WTC11 (cell line): ENCODE measurements at regions not wholly inside any gene's neighbourhood (a gene's known extent, or its start where the extent isn't known, plus 50 kb on each side); places are given as distances from the start of the nearest gene placed in this dataset.

Experiments used
- ATAC-seq: fragments of 200-7000 bp; cut with Tn5 transposase; 2 replicates; pipeline ENCODE4 v1.10.0; 2021; ENCODE audit warnings: mild to moderate bottlenecking, moderate library complexity
- CTCF ChIA-PET: fragments of 300-600 bp; sonication (Branson Sonifier 250); formaldehyde crosslinking; loops from one replicate; lab custom pipeline; 2021; ENCODE audit warnings: antibody characterized with exemption; lab: Charles Lee
- POLR2A ChIA-PET: fragments of 350-600 bp; sonication (Branson Sonifier 250); formaldehyde crosslinking; loops from one replicate; lab custom pipeline; 2021; ENCODE audit warnings: antibody characterized with exemption; lab: Charles Lee
- DNase-seq: peaks from one replicate; pipeline ENCODE4 v3.0.0; 2021; ENCODE audit warnings: low spot score
- H3K27ac Mint-ChIP-seq: 2 replicates; pipeline ENCODE4 v1.8.0; 2021; ENCODE audit warnings: mixed read lengths
- H3K27me3 Mint-ChIP-seq: 2 replicates; pipeline ENCODE4 v1.8.0; 2021; ENCODE audit warnings: low read depth, mild to moderate bottlenecking, moderate library complexity, mixed read lengths
- H3K36me3 Mint-ChIP-seq: 2 replicates; pipeline ENCODE4 v1.8.0; 2021; ENCODE audit warnings: mixed read lengths
- H3K4me1 Mint-ChIP-seq: 2 replicates; pipeline ENCODE4 v1.8.0; 2022; ENCODE audit warnings: mixed read lengths
- H3K4me3 Mint-ChIP-seq: 2 replicates; pipeline ENCODE4 v1.8.0; 2021; ENCODE audit warnings: mild to moderate bottlenecking, moderate library complexity, mixed read lengths
- H3K9me3 Mint-ChIP-seq: 2 replicates; pipeline ENCODE4 v1.8.0; 2021; ENCODE audit warnings: mixed read lengths
- AFF4 ChIP-seq: sonication (generic); formaldehyde crosslinking; IDR thresholded peaks from 2 replicates; pipeline ENCODE4 v1.8.1; 2023; ENCODE audit warnings: mild to moderate bottlenecking, missing genetic modification reagents, borderline replicate concordance
- ARID4B ChIP-seq: sonication (generic); formaldehyde crosslinking; IDR thresholded peaks from 2 replicates; pipeline ENCODE4 v1.8.0; 2023; ENCODE audit warnings: missing genetic modification reagents, mild to moderate bottlenecking, borderline replicate concordance
- ATF2 ChIP-seq: sonication (generic); formaldehyde crosslinking; IDR thresholded peaks from 2 replicates; pipeline ENCODE4 v1.8.1; 2022; ENCODE audit warnings: low read depth, missing genetic modification reagents, borderline replicate concordance
- CREB1 ChIP-seq: sonication (generic); formaldehyde crosslinking; IDR thresholded peaks from 2 replicates; pipeline ENCODE4 v1.8.0; 2023; ENCODE audit warnings: mild to moderate bottlenecking, missing genetic modification reagents
- GRHL2 ChIP-seq: fragments of 250-450 bp; sonication (Bioruptor Pico); IDR thresholded peaks from 2 replicates; pipeline ENCODE4 v1.8.0; 2022; ENCODE audit warnings: mild to moderate bottlenecking, moderate library complexity; ENCODE audit not compliant: insufficient replicate concordance, severe bottlenecking
- NFE2L1 ChIP-seq: sonication (generic); formaldehyde crosslinking; IDR thresholded peaks from 2 replicates; pipeline ENCODE4 v1.8.1; 2023; ENCODE audit warnings: missing genetic modification reagents
- NFYB ChIP-seq: sonication (generic); formaldehyde crosslinking; conservative IDR thresholded peaks from 2 replicates; pipeline ENCODE4 v1.8.0; 2022; ENCODE audit warnings: low read depth, missing genetic modification reagents
- NR2C2 ChIP-seq: sonication (generic); formaldehyde crosslinking; IDR thresholded peaks from 2 replicates; pipeline ENCODE4 v1.8.0; 2022; ENCODE audit warnings: mild to moderate bottlenecking, missing genetic modification reagents
- PREB ChIP-seq: sonication (generic); formaldehyde crosslinking; IDR thresholded peaks from 2 replicates; pipeline ENCODE4 v1.8.1; 2022; ENCODE audit warnings: mild to moderate bottlenecking, missing genetic modification reagents, moderate library complexity, borderline replicate concordance
- PRRX2 ChIP-seq: fragments of 250-450 bp; sonication (Bioruptor Pico); IDR thresholded peaks from 2 replicates; pipeline ENCODE4 v1.8.0; 2021; ENCODE audit warnings: mild to moderate bottlenecking
- SMAD3 ChIP-seq: sonication (generic); formaldehyde crosslinking; IDR thresholded peaks from 2 replicates; pipeline ENCODE4 v1.8.0; 2022; ENCODE audit warnings: missing genetic modification reagents, mild to moderate bottlenecking, borderline replicate concordance
- SMAD4 ChIP-seq: sonication (generic); formaldehyde crosslinking; IDR thresholded peaks from 2 replicates; pipeline ENCODE4 v1.8.0; 2022; ENCODE audit warnings: mild to moderate bottlenecking, missing genetic modification reagents
- SP1 ChIP-seq: sonication (generic); formaldehyde crosslinking; conservative IDR thresholded peaks from 2 replicates; pipeline ENCODE4 v1.8.1; 2022; ENCODE audit warnings: missing genetic modification reagents
- TCF7 ChIP-seq: sonication (generic); formaldehyde crosslinking; IDR thresholded peaks from 2 replicates; pipeline ENCODE4 v1.8.0; 2022; ENCODE audit warnings: mild to moderate bottlenecking, low read depth, missing genetic modification reagents, moderate library complexity
- TEAD1 ChIP-seq: sonication (generic); formaldehyde crosslinking; IDR thresholded peaks from 2 replicates; pipeline ENCODE4 v1.8.0; 2022; ENCODE audit warnings: mild to moderate bottlenecking, missing genetic modification reagents
- ZBTB21 ChIP-seq: sonication (generic); formaldehyde crosslinking; IDR thresholded peaks from 2 replicates; pipeline ENCODE4 v1.8.1; 2023; ENCODE audit warnings: mild to moderate bottlenecking, missing genetic modification reagents, borderline replicate concordance
- ZNF232 ChIP-seq: sonication (generic); formaldehyde crosslinking; IDR thresholded peaks from 2 replicates; pipeline ENCODE4 v1.8.0; 2022; ENCODE audit warnings: mild to moderate bottlenecking, missing genetic modification reagents
- ZNF263 ChIP-seq: sonication (generic); formaldehyde crosslinking; IDR thresholded peaks from 2 replicates; pipeline ENCODE4 v1.8.1; 2022; ENCODE audit warnings: low read depth, mild to moderate bottlenecking, moderate library complexity, missing genetic modification reagents
- ZNF317 ChIP-seq: sonication (generic); formaldehyde crosslinking; IDR thresholded peaks from 2 replicates; pipeline ENCODE4 v1.8.1; 2023; ENCODE audit warnings: low read depth, mild to moderate bottlenecking, moderate library complexity, missing genetic modification reagents, borderline replicate concordance
- ZNF396 ChIP-seq: fragments of 250-450 bp; sonication (Bioruptor Pico); IDR thresholded peaks from 2 replicates; pipeline ENCODE4 v1.8.0; 2021; ENCODE audit warnings: mild to moderate bottlenecking, moderate library complexity, borderline replicate concordance

GRCh38 chr13:34044660-34045080 is 226.7 kb downstream of the RFC3 start:
- CTCF ChIA-PET: no interaction called here
- H3K4me3 Mint-ChIP-seq: no peak overlapping the region
- POLR2A ChIA-PET: no interaction called here
- no peaks in the 10 kb centered on the region for H3K36me3 Mint-ChIP-seq
- peaks cover 23% of the 10 kb centered on the region for H3K9me3 Mint-ChIP-seq
- TF ChIP-seq TCF7: no peak
- no peak for TF ChIP-seq SMAD3 (CRISPR knock-in tag)
- TF ChIP-seq NFYB: no peak
- no peak for TF ChIP-seq ZNF232 (CRISPR knock-in tag)
- no peak for TF ChIP-seq ATF2
- no peak for TF ChIP-seq ZNF263
- TF ChIP-seq PREB (CRISPR knock-in tag): no peak
- TF ChIP-seq ZNF396 (CRISPR knock-in tag): no peak
- TF ChIP-seq CREB1 (CRISPR knock-in tag): no peak
- no peak for TF ChIP-seq ZBTB21 (CRISPR knock-in tag)
- no peak for DNase-seq
- no peaks in the 10 kb centered on the region for H3K27me3 Mint-ChIP-seq
- no peaks in the 10 kb centered on the region for H3K4me1 Mint-ChIP-seq
- ATAC-seq: no peak
- no peak overlapping the region for H3K27ac Mint-ChIP-seq

- H3K36me3 Mint-ChIP-seq: no peaks in the 10 kb centered on the region; the same call in 1 of the 2 replicates
- H3K4me1 Mint-ChIP-seq: no peaks in the 10 kb centered on the region
- TF ChIP-seq SMAD4 (CRISPR knock-in tag) (no peak), ZBTB21 (CRISPR knock-in tag) (no peak), NFE2L1 (CRISPR knock-in tag) (no peak), PRRX2 (CRISPR knock-in tag) (no peak), TEAD1 (no peak), ARID4B (CRISPR knock-in tag) (no peak), ZNF317 (CRISPR knock-in tag) (no peak), SP1 (CRISPR knock-in tag) (no peak)
- no peak for DNase-seq
- no peaks in the 10 kb centered on the region for H3K27me3 Mint-ChIP-seq
- H3K4me3 Mint-ChIP-seq: no peak overlapping the region
- ChIA-PET CTCF (no interaction called here), POLR2A (interaction anchor here (0.6 kb wide), 1 partner anchor 77 kb away, joined by 3 read pairs; no protein-coding TSS in a partner anchor)
- H3K9me3 Mint-ChIP-seq: peaks cover 34% of the 10 kb centered on the region
- no peak for ATAC-seq
- no peak overlapping the region for H3K27ac Mint-ChIP-seq
These were observed 228.5 kb downstream of the RFC3 start for GRCh38 chr13:34046457-34046856.

- H3K9me3 Mint-ChIP-seq: peaks cover 43% of the 10 kb centered on the region
- no peaks in the 10 kb centered on the region for H3K27me3 Mint-ChIP-seq
- DNase-seq (no peak), ATAC-seq (no peak)
- H3K4me1 Mint-ChIP-seq: no peaks in the 10 kb centered on the region
- ChIA-PET CTCF (no interaction called here), POLR2A (no interaction called here)
- no peaks in the 10 kb centered on the region; the same call in 1 of the 2 replicates for H3K36me3 Mint-ChIP-seq
- no peak overlapping the region for H3K4me3 Mint-ChIP-seq
- H3K27ac Mint-ChIP-seq: no peak overlapping the region
- TF ChIP-seq NR2C2 (CRISPR knock-in tag): no peak
- no peak for TF ChIP-seq AFF4 (CRISPR knock-in tag)
- TF ChIP-seq GRHL2 (CRISPR knock-in tag): no peak
- no peak for TF ChIP-seq NFE2L1 (CRISPR knock-in tag)
These were observed 230.7 kb downstream of the RFC3 start for GRCh38 chr13:34048652-34049051.
